ENCODE measurements at regions not wholly inside any gene's neighbourhood (a gene's known extent, or its start where the extent isn't known, plus 50 kb on each side); places are given as distances from the start of the nearest gene placed in this dataset.
"Not testable (repeated sequence)": the region's sequence is repeated elsewhere in the genome, so short reads cannot be mapped to it uniquely, and the experiment has no call there.

GRCh38 chrX:150167482-150168324 is 195.4 kb upstream of the MAMLD1 start:
- DNase-seq = no peak

GRCh38 chrX:150182161-150182560 is 181.0 kb upstream of the MAMLD1 start:
- no peak for DNase-seq

- DNase-seq = no peak
Observed at GRCh38 chrX:150184491-150184890, 178.6 kb upstream of the MAMLD1 start.

GRCh38 chrX:150185766-150186165 is 177.4 kb upstream of the MAMLD1 start:
- DNase-seq = no peak

- DNase-seq = no peak
Observed at GRCh38 chrX:150192816-150193215, 170.3 kb upstream of the MAMLD1 start.

- no peak for DNase-seq
Observed at GRCh38 chrX:150196285-150196684, 166.8 kb upstream of the MAMLD1 start.

GRCh38 chrX:150197388-150197787 is 165.7 kb upstream of the MAMLD1 start:
- no peak for DNase-seq

- no peak for DNase-seq
Observed at GRCh38 chrX:150198776-150199175, 164.3 kb upstream of the MAMLD1 start.

- no peak for DNase-seq
Observed at GRCh38 chrX:150199181-150199580, 163.9 kb upstream of the MAMLD1 start.

GRCh38 chrX:150199803-150200202 is 163.3 kb upstream of the MAMLD1 start:
- DNase-seq = no peak

- no peak for DNase-seq
Observed at GRCh38 chrX:150200361-150200760, 162.8 kb upstream of the MAMLD1 start.

GRCh38 chrX:150200820-150201287 is 162.3 kb upstream of the MAMLD1 start:
- DNase-seq = peak; percentile 78

- no peak for DNase-seq
Observed at GRCh38 chrX:150201391-150201790, 161.7 kb upstream of the MAMLD1 start.

GRCh38 chrX:150201841-150202240 is 161.3 kb upstream of the MAMLD1 start:
- no peak for DNase-seq

- no peak for DNase-seq
Observed at GRCh38 chrX:150202641-150203247, 160.4 kb upstream of the MAMLD1 start.

- no peak for DNase-seq
Observed at GRCh38 chrX:150203248-150203645, 159.9 kb upstream of the MAMLD1 start.

GRCh38 chrX:150205011-150205410 is 158.1 kb upstream of the MAMLD1 start:
- DNase-seq = no peak

- no peak for DNase-seq
Observed at GRCh38 chrX:150207733-150208132, 155.4 kb upstream of the MAMLD1 start.

GRCh38 chrX:150211988-150212387 is 151.1 kb upstream of the MAMLD1 start:
- DNase-seq = no peak

- DNase-seq = no peak
Observed at GRCh38 chrX:150212672-150213480, 150.2 kb upstream of the MAMLD1 start.

GRCh38 chrX:150213481-150214030 is 149.6 kb upstream of the MAMLD1 start:
- DNase-seq = no peak

GRCh38 chrX:150216000-150216399 is 147.1 kb upstream of the MAMLD1 start:
- not testable (repeated sequence) for DNase-seq

GRCh38 chrX:150216716-150217115 is 146.4 kb upstream of the MAMLD1 start:
- DNase-seq = no peak

All from amniotic stem cell (primary cell).